ENCODE measurements at regions not wholly inside any gene's neighbourhood (a gene's known extent, or its start where the extent isn't known, plus 50 kb on each side); places are given as distances from the start of the nearest gene placed in this dataset.

GRCh38 chr1:90505806-90506205 is 211.3 kb downstream of the BARHL2 start:
- ATAC-seq (replicated peaks in 1 of 2) (no peak), DNase-seq (no peak)
- no peaks in the 10 kb centered on the region for H3K9me3 Mint-ChIP-seq
- H3K27ac Mint-ChIP-seq, result no peak overlapping the region
- peaks cover 9% of the 10 kb centered on the region for H3K4me1 Mint-ChIP-seq (ENCODE audit: low read depth)
- peaks cover 15% of the 10 kb centered on the region for H3K27me3 Mint-ChIP-seq (ENCODE audit: low read depth)
- H3K36me3 Mint-ChIP-seq (ENCODE audit: insufficient read depth in 2 of 2), result no peaks in the 10 kb centered on the region
- H3K4me3 Mint-ChIP-seq, result no peak overlapping the region

- H3K27me3 Mint-ChIP-seq (ENCODE audit: low read depth), result peaks cover 15% of the 10 kb centered on the region
- no peaks in the 10 kb centered on the region for H3K9me3 Mint-ChIP-seq
- H3K36me3 Mint-ChIP-seq (ENCODE audit: insufficient read depth in 2 of 2), result no peaks in the 10 kb centered on the region
- DNase-seq (no peak), ATAC-seq (replicated peaks in 1 of 2) (no peak)
- no peak overlapping the region for H3K4me3 Mint-ChIP-seq
- H3K27ac Mint-ChIP-seq, result no peak overlapping the region
- H3K4me1 Mint-ChIP-seq (ENCODE audit: low read depth), result peaks cover 3% of the 10 kb centered on the region
Measured at GRCh38 chr1:90504509-90504908, 212.6 kb downstream of the BARHL2 start.

DNA sequence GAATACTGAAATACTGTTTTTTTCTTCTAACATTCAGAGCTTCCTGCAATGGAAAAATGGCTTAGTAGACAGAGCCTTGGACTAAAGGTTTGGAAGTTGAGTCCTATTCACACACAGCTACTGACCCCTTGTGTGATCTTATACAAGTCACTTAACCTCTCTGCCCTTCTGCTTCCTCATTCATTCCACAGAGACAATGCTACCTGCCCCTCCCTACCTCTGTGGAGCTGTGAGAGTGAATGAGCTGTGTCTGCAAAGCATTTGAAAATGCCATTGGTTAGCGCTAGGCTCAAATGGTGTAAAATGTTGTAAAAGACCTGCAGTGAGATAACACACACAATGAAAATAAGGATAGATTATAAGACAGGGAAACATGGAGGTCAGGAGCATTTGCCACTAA is 214.4 kb downstream of the BARHL2 start:
- no peak overlapping the region for H3K27ac Mint-ChIP-seq
- H3K36me3 Mint-ChIP-seq (ENCODE audit: insufficient read depth in 2 of 2), result no peaks in the 10 kb centered on the region
- DNase-seq, result no peak
- no peak for ATAC-seq (replicated peaks in 1 of 2)
- no peaks in the 10 kb centered on the region for H3K9me3 Mint-ChIP-seq
- H3K27me3 Mint-ChIP-seq (ENCODE audit: low read depth), result peaks cover 8% of the 10 kb centered on the region
- H3K4me3 Mint-ChIP-seq, result no peak overlapping the region
- H3K4me1 Mint-ChIP-seq (ENCODE audit: low read depth), result no peaks in the 10 kb centered on the region

GRCh38 chr1:90502194-90502593 is 214.9 kb downstream of the BARHL2 start:
- Mint-ChIP-seq H3K36me3 (ENCODE audit: insufficient read depth in 2 of 2) (no peaks in the 10 kb centered on the region), H3K27me3 (ENCODE audit: low read depth) (peaks cover 8% of the 10 kb centered on the region), H3K4me1 (ENCODE audit: low read depth) (no peaks in the 10 kb centered on the region), H3K4me3 (no peak overlapping the region), H3K27ac (no peak overlapping the region), H3K9me3 (no peaks in the 10 kb centered on the region)
- no peak for ATAC-seq (replicated peaks in 1 of 2)
- DNase-seq, result no peak

DNA sequence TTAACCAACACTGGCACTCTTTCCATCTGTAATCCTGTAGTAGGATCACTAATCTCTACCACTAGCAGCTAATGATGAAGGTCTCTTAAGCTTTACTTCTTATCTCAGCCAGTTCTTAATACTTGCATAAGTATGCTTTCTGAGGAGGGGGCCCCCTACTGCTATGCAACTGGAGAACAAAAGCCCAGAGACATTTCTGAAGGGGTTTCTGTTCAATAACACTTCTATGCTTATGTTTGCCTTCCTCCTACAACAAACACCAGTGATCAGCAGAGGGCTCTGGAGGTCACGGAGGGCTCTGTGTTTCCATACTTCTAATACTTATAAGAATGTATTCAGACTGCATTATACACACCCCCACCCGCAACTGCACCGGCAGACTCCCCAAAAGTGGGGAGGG is 215.8 kb downstream of the BARHL2 start:
- Mint-ChIP-seq H3K4me1 (ENCODE audit: low read depth) (no peaks in the 10 kb centered on the region), H3K9me3 (no peaks in the 10 kb centered on the region), H3K27ac (no peak overlapping the region), H3K36me3 (ENCODE audit: insufficient read depth in 2 of 2) (no peaks in the 10 kb centered on the region), H3K27me3 (ENCODE audit: low read depth) (peaks cover 5% of the 10 kb centered on the region), H3K4me3 (no peak overlapping the region)
- DNase-seq (no peak), ATAC-seq (replicated peaks in 1 of 2) (no peak)

DNA sequence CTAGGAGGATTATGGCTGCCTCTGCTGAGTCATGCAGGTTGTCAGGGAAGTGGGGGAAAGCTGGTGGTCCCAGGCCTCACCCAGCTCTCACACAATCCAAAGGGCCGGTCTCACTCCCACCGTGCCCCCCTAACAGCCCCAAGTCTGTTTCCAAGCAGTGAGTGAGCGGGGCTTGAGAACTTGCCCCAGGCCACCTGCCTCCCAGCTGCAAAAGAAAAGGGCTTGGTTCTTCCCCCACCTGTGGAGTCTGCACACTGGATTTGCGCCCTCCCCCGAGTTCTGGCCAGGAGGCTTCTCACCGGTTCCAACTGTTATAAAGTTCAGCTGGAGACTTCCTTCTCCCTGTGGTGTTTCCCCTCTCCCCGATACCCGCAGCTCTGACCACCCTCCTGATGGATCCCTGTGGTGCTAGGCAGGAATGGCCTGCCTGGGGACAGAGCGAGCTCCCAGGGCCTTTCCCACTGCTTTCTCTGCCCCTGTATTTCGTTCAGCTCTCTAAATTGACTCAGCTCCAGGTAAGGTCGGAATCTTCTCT is 222.3 kb downstream of the BARHL2 start:
- Mint-ChIP-seq H3K27me3 (ENCODE audit: low read depth) (peaks cover 18% of the 10 kb centered on the region), H3K9me3 (no peaks in the 10 kb centered on the region), H3K4me3 (no peak overlapping the region), H3K4me1 (ENCODE audit: low read depth) (no peaks in the 10 kb centered on the region), H3K27ac (no peak overlapping the region), H3K36me3 (ENCODE audit: insufficient read depth in 2 of 2) (no peaks in the 10 kb centered on the region)
- ATAC-seq (replicated peaks in 1 of 2), result no peak
- DNase-seq, result no peak

DNA sequence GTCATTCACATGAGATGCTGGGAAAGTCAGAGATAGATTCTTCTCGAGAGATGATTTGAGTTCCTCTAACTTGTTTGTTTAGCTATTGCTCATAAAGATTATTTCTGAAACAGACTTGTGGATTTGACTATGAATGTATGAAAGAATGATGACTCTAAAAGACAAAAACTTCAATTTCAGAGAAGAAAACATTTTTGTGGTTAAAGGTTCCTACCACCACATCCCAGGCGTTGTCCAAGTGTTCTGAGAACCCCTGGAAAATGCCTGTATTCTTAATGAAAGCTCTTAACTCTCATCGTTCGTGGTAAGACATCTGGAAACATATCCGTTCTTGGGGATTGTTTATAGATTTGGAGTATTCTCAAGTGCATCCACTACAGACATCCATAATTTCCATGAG is 228.7 kb downstream of the BARHL2 start:
- H3K27me3 Mint-ChIP-seq (ENCODE audit: low read depth), result peaks cover 11% of the 10 kb centered on the region
- no peak overlapping the region for H3K27ac Mint-ChIP-seq
- no peaks in the 10 kb centered on the region for H3K36me3 Mint-ChIP-seq (ENCODE audit: insufficient read depth in 2 of 2)
- ATAC-seq (replicated peaks in 1 of 2), result no peak
- H3K4me1 Mint-ChIP-seq (ENCODE audit: low read depth), result no peaks in the 10 kb centered on the region
- no peak overlapping the region for H3K4me3 Mint-ChIP-seq
- no peaks in the 10 kb centered on the region for H3K9me3 Mint-ChIP-seq
- DNase-seq, result no peak

- Mint-ChIP-seq H3K27ac (no peak overlapping the region), H3K36me3 (ENCODE audit: insufficient read depth in 2 of 2) (no peaks in the 10 kb centered on the region), H3K9me3 (no peaks in the 10 kb centered on the region), H3K4me3 (no peak overlapping the region), H3K4me1 (ENCODE audit: low read depth) (no peaks in the 10 kb centered on the region), H3K27me3 (ENCODE audit: low read depth) (no peaks in the 10 kb centered on the region)
- ATAC-seq (replicated peaks in 1 of 2) (no peak), DNase-seq (no peak)
Measured at GRCh38 chr1:90486996-90487395, 230.1 kb downstream of the BARHL2 start.

GRCh38 chr1:90486134-90486824 is 230.8 kb downstream of the BARHL2 start:
- ATAC-seq (replicated peaks in 1 of 2), result no peak
- Mint-ChIP-seq H3K4me3 (no peak overlapping the region), H3K27ac (no peak overlapping the region), H3K27me3 (ENCODE audit: low read depth) (no peaks in the 10 kb centered on the region), H3K36me3 (ENCODE audit: insufficient read depth in 2 of 2) (no peaks in the 10 kb centered on the region), H3K4me1 (ENCODE audit: low read depth) (no peaks in the 10 kb centered on the region), H3K9me3 (no peaks in the 10 kb centered on the region)
- no peak for DNase-seq

DNA sequence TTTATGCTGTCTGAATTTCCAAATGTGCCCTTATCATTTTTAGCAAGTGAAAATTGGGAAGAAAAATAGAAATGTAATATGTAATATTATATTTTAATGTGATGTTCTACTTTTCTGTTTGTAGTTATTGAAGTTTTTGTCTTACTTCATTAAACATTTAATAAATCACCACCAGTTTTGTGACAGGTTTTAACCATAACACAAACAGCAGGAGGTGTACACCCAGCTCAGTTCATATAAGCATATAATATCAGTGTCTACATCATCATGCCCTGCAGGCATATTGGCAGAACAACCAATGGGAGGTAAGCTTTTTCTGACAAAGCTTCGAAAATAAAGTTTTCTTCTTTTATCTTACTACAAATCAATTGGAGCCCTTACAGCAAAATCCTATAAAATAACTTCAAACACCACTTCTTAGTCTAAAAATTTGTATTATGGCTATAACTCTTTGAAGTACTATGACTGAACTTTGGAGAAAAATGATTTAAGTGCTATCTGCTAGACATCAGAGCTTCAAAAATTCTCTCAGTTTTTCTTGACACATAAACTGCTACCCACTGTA is 236.7 kb downstream of the BARHL2 start:
- Mint-ChIP-seq H3K36me3 (ENCODE audit: insufficient read depth in 2 of 2) (no peaks in the 10 kb centered on the region), H3K4me3 (no peak overlapping the region), H3K27me3 (ENCODE audit: low read depth) (no peaks in the 10 kb centered on the region), H3K27ac (no peak overlapping the region), H3K4me1 (ENCODE audit: low read depth) (no peaks in the 10 kb centered on the region), H3K9me3 (no peaks in the 10 kb centered on the region)
- no peak for DNase-seq
- ATAC-seq (replicated peaks in 1 of 2), result no peak

- ATAC-seq (replicated peaks in 1 of 2) (no peak), DNase-seq (no peak)
- Mint-ChIP-seq H3K4me3 (no peak overlapping the region), H3K27me3 (ENCODE audit: low read depth) (no peaks in the 10 kb centered on the region), H3K4me1 (ENCODE audit: low read depth) (no peaks in the 10 kb centered on the region), H3K9me3 (no peaks in the 10 kb centered on the region), H3K27ac (no peak overlapping the region), H3K36me3 (ENCODE audit: insufficient read depth in 2 of 2) (no peaks in the 10 kb centered on the region)
Measured at GRCh38 chr1:90476994-90477393, 240.1 kb downstream of the BARHL2 start.

DNA sequence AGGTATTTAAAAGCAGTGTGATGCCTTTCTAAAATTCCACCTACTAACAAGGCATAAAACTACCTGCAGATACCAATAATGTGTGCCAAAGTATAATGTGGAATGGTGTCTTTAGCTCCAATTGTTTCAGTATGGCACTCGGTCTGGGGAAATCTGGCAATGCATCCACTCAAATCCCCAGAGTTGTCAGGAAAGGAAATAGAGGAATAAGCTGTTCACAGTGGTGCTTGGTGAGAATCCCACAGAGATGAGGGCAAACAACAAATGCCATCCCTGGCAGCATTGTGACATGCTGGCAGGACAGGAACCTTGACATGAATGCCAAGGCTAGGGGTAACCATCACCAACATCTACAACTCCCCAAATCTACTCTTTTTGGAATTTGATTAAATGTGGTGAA is 240.7 kb downstream of the BARHL2 start:
- no peaks in the 10 kb centered on the region for H3K36me3 Mint-ChIP-seq (ENCODE audit: insufficient read depth in 2 of 2)
- no peak overlapping the region for H3K4me3 Mint-ChIP-seq
- ATAC-seq (replicated peaks in 1 of 2) (no peak), DNase-seq (no peak)
- H3K27me3 Mint-ChIP-seq (ENCODE audit: low read depth), result no peaks in the 10 kb centered on the region
- no peak overlapping the region for H3K27ac Mint-ChIP-seq
- H3K9me3 Mint-ChIP-seq, result no peaks in the 10 kb centered on the region
- no peaks in the 10 kb centered on the region for H3K4me1 Mint-ChIP-seq (ENCODE audit: low read depth)

DNA sequence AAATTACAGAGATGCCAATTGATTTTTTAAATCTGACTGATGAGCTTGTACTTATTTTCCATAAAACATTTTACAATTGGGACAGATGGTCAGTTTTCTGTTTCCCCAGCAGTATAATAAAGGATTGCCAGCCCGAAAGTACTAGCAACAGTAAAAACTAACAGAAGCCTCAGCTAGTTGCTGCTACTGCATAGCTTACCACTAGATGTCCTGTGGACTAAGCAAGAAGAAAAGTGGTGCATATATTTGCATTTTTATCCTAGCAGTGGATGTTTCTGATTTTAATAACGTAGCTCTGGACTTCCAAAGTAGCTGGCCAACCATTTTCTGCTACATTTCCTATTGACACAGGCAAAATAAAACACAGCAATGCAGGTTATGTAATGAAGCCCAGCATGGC is 241.5 kb downstream of the BARHL2 start:
- DNase-seq (no peak), ATAC-seq (replicated peaks in 1 of 2) (no peak)
- no peak overlapping the region for H3K4me3 Mint-ChIP-seq
- no peak overlapping the region for H3K27ac Mint-ChIP-seq
- H3K9me3 Mint-ChIP-seq, result no peaks in the 10 kb centered on the region
- no peaks in the 10 kb centered on the region for H3K36me3 Mint-ChIP-seq (ENCODE audit: insufficient read depth in 2 of 2)
- no peaks in the 10 kb centered on the region for H3K27me3 Mint-ChIP-seq (ENCODE audit: low read depth)
- no peaks in the 10 kb centered on the region for H3K4me1 Mint-ChIP-seq (ENCODE audit: low read depth)

DNA sequence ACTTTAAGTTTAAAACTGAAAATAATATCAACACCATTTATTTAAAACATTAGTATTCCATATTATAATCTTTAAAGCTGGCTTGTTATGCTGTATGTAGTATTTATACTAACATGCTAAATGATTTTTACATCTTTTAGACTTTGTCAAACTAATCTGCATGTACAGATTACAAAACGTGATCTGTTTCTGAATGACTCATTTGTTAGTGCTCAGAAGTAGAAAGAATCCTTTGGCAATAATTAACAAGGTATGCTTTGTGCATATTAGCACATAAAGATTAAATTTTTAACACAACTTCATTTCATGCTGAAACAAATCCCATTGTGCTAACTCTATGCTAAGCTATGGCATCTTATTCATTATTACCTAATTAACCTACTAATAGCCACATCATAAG is 242.4 kb downstream of the BARHL2 start:
- Mint-ChIP-seq H3K27ac (no peak overlapping the region), H3K4me3 (no peak overlapping the region), H3K4me1 (ENCODE audit: low read depth) (no peaks in the 10 kb centered on the region), H3K36me3 (ENCODE audit: insufficient read depth in 2 of 2) (no peaks in the 10 kb centered on the region), H3K27me3 (ENCODE audit: low read depth) (no peaks in the 10 kb centered on the region), H3K9me3 (no peaks in the 10 kb centered on the region)
- ATAC-seq (replicated peaks in 1 of 2), result no peak
- DNase-seq, result no peak

Measured in activated T-cell treated with anti-CD3 and anti-CD28 coated beads, Interleukin-2, amount 50 U/mL, for 72 hours (primary cell).